ENCODE measurements at regions not wholly inside any gene's neighbourhood (a gene's known extent, or its start where the extent isn't known, plus 50 kb on each side); places are given as distances from the start of the nearest gene placed in this dataset.

GRCh38 chr13:48146122-48146521 lies 51.2 kb upstream of the MED4 start:
- DNase-seq (ENCODE audit: low read depth in 2 of 3, low spot score in 1 of 3), result no peak
